GM19023 (cell line): ENCODE measurements at regions not wholly inside any gene's neighbourhood (a gene's known extent, or its start where the extent isn't known, plus 50 kb on each side); places are given as distances from the start of the nearest gene placed in this dataset.
"Not testable (repeated sequence)": the region's sequence is repeated elsewhere in the genome, so short reads cannot be mapped to it uniquely, and the experiment has no call there.

Source experiments
- ATAC-seq: cut with Tn5 transposase; IDR thresholded peaks from one replicate; pipeline ENCODE4 v1.9.1; 2021; ENCODE audit warnings: mild to moderate bottlenecking, moderate library complexity; ENCODE audit not compliant: unreplicated experiment

DNA sequence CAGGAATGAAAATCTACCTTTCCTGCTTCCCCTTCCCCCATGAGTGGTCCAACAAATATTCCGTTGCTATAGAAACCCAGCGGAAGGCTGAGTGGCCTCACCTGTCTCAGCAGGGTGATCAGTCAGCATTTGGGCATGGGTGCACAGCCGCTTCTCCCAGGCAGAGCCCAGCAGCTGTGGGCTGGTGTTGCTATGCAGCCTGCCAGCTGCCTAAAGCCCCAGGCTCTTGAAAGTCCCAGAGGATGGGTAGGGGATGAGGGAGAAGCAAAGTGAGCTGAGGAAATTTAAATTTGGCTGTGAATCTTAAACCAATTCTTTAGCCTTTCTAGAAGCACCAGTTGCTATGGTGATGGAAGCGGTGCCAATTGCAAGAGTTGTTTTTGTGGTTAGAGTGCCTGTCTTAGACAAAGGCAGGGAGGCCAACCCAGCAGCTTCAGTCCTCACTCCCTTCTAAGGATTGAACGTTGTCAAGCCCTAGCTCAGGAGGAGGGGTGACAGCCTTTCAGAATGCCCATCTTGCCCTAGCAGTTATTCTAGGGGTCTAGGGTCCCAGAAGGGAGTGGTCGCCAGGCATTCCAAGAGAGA lies 151.5 kb upstream of the PITX1 start:
- no peak for ATAC-seq

DNA sequence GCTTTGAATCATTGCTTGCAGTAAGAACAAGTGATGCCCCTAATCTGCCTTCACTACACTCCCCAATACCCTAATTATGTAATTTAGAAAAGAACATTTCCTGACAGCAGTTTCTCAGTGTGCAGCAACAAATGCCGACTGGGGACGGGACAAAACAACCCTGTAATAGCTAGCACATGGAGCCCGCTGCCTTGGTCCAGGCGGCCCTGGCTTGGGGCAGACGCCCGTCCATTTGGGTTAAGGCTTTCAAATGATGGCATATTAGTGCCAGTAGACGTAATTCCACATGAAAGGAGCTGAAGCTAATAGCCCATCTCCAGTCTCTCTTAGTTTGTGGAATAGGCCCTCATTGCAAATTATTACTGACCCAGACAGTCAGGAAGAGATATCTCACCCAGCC lies 150.6 kb upstream of the PITX1 start:
- no peak for ATAC-seq

DNA sequence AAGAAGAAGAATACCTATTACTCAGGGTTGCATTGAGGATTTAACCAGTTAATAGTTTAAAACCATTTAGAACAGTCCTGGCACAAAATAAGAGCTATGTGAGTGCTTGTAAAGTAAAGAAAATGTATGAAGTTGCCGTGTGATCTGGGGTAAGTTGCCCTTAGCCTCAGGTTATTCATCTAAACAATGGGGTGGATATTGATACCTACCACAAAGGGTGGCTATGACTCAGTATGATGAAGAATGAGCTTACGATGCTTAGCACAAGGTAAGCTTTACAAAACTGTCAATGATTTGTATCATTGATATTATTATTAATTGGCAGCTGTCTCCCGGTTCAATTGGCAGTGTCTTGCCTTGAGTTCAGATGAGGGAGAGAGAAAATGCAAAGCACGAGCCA lies 149.4 kb upstream of the PITX1 start:
- no peak for ATAC-seq

DNA sequence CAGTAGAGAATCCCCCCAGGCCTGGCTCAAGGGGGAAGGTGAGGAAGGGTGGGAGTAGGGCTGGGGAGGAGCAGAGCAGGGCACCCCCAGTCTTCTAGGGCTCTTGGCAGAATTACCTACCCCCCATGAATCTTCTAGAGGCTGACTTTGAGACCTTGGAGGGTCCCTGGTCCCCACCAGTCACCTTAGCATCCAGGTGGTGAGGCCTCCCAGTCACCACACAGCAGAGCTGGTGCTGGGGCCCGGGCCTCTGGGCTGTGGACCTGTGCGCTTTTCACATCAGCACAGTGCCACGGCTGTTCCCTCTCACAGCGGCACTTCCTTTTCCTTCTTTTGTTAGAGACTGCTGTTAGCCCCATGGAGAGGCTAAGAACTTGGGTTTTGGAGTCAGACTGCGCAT lies 148.6 kb upstream of the PITX1 start:
- no peak for ATAC-seq

GRCh38 chr5:135181653-135182052 lies 147.6 kb upstream of the PITX1 start:
- ATAC-seq = no peak

GRCh38 chr5:135179308-135179980 lies 145.4 kb upstream of the PITX1 start:
- ATAC-seq = no peak

GRCh38 chr5:135178476-135179155 lies 144.6 kb upstream of the PITX1 start:
- no peak for ATAC-seq

GRCh38 chr5:135177591-135177990 lies 143.6 kb upstream of the PITX1 start:
- ATAC-seq = no peak

- ATAC-seq = no peak
Measured at GRCh38 chr5:135176991-135177390, 143.0 kb upstream of the PITX1 start.

- ATAC-seq = no peak
Measured at GRCh38 chr5:135174315-135175096, 140.5 kb upstream of the PITX1 start.

DNA sequence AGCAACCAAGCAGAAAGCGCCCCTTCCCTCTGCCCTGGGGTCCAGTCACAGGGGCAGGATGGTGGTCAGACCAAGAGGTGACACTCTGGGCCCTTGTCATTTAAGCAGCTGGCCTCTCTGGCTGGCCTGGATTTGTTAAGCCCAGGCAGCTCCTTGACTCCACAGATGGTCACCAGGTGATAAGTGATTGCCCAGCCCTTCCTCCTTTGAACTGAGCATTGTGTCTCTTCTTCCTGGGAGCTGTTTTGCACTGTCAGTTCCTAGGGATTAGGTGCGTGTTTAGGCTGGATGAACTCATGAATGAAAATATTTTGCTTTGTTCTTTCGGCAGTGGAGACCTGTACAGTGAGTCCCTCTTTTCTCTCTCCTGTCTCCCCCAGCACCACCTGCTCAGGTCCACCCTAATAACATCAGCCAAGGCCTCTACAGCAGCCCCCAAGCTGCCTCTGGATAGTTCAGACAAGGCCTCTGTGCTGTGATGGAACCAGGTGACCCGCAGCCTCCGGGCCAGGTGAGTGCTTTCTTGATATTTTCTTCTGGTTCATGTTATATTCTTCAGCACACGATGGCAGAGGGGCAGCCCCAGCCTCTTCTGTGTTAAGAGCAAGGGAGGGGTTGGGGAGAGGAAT lies 139.7 kb upstream of the PITX1 start:
- ATAC-seq = no peak

- no peak for ATAC-seq
Measured at GRCh38 chr5:135172718-135173117, 138.7 kb upstream of the PITX1 start.

- no peak for ATAC-seq
Measured at GRCh38 chr5:135171336-135171735, 137.3 kb upstream of the PITX1 start.

DNA sequence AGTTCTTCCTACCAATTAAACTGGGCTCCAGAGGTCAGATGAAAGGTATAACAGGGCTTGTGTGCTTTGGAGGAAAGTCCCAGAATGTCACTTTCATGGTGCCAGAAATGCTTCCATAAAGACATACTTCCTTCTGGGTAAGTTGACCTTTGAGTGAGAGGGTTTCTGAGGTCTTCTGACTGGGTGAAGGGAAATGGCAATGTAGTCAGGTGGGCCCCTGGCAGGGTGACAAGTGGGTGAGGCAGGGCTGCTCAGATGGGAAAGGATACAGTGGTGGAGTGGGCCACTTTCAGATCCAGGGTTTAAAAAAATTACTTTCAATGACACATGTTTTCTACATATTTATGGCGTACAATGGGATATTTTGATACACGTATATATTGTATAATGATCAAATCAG lies 136.5 kb upstream of the PITX1 start:
- ATAC-seq = no peak

DNA sequence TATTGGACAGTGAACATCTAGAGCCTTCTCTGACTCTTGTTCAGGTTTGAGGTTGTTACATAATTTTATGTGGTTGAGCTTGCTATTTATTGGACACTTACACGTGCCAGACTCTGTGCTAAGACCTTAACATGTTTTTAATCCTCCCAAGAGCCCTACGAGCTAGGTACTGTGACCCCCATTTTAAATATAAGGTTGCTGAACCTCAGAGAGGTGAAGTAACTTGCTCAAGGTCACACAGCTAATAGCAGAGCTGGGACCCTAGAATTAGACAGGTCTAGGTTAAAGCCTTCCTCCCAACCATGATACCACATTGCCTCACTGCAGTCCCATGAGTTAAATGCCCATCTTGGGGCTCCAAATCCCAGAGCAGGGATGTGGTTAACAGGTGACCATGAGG lies 135.7 kb upstream of the PITX1 start:
- no peak for ATAC-seq

GRCh38 chr5:135167634-135168033 lies 133.6 kb upstream of the PITX1 start:
- ATAC-seq = no peak

- ATAC-seq = not testable (repeated sequence)
Measured at GRCh38 chr5:135164873-135165614, 131.0 kb upstream of the PITX1 start.

- no peak for ATAC-seq
Measured at GRCh38 chr5:135163964-135164363, 129.9 kb upstream of the PITX1 start.

GRCh38 chr5:135163391-135163790 lies 129.4 kb upstream of the PITX1 start:
- ATAC-seq = no peak

DNA sequence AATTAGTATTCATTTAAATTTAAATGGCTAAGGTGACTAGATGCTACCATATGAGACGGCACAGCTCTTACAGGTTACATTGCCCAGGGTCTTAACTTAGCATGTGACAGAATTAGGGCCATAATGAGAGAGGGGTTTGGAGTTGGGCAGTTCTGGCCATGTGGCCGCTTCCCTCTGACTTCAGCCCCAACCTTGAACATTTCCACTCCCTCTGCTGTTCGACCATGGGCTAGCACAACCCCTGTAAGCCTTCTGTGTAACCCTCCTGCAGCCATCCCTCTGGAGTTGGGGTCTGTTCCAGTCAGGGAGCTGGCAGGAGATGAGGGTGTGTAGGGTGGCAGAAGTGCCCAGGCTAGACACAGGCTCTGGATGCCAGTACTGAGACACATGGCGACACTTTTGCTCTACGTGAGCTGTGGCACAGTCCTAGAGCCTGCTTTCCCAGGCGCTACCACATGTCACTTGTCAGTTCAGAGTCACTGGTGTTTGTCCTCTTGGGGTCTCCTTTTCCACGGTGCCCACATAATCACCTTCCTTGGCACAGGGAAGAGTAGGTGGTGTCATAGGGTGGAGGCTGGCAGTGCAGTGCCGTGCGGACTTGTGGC lies 128.7 kb upstream of the PITX1 start:
- no peak for ATAC-seq
